Subcutaneous abdominal adipose tissue (tissue), 5 donors: ENCODE measurements at regions not wholly inside any gene's neighbourhood (a gene's known extent, or its start where the extent isn't known, plus 50 kb on each side); places are given as distances from the start of the nearest gene placed in this dataset.
A peak's percentile ranks its signal among the peaks of the same experiment; 100 is the strongest.

Experiments
- H3K27ac ChIP-seq: one replicate; pipeline ENCODE4 v1.7.0; 2013; ENCODE audit warnings: low read depth, mild to moderate bottlenecking, inconsistent platforms, low read length, moderate library complexity
- H3K27me3 ChIP-seq, 5 donors: one replicate each; pipeline ENCODE4 v1.7.0; 2013; ENCODE audit warnings: low read length in 5 of 5, inconsistent platforms in 1 of 5; ENCODE audit not compliant: control insufficient read depth in 5 of 5, insufficient read depth in 4 of 5
- H3K36me3 ChIP-seq, 5 donors: one replicate each; pipeline ENCODE4 v1.7.0; 2013; ENCODE audit warnings: low read length in 5 of 5; ENCODE audit not compliant: control insufficient read depth in 5 of 5, insufficient read depth in 5 of 5
- H3K4me1 ChIP-seq, 5 donors: one replicate each; pipeline ENCODE4 v1.7.0; 2013; ENCODE audit warnings: low read length in 5 of 5, mild to moderate bottlenecking in 3 of 5, moderate library complexity in 1 of 5; ENCODE audit not compliant: control insufficient read depth in 5 of 5, insufficient read depth in 5 of 5
- H3K4me3 ChIP-seq, 5 donors: one replicate each; pipeline ENCODE4 v1.7.0; 2013; ENCODE audit warnings: low read length in 5 of 5, low read depth in 1 of 5
- H3K9ac ChIP-seq, 5 donors: one replicate each; pipeline ENCODE4 v1.7.0; 2013; ENCODE audit warnings: low read length in 5 of 5, mild to moderate bottlenecking in 4 of 5, moderate library complexity in 3 of 5
- H3K9me3 ChIP-seq, 5 donors: one replicate each; pipeline ENCODE4 v1.7.0; 2013; ENCODE audit warnings: low read length in 5 of 5; ENCODE audit not compliant: control insufficient read depth in 5 of 5
- donor health status: healthy.
- donor health status: healthy.
- donor health status: healthy.
- donor health status: healthy.
- donor health status: healthy.

DNA sequence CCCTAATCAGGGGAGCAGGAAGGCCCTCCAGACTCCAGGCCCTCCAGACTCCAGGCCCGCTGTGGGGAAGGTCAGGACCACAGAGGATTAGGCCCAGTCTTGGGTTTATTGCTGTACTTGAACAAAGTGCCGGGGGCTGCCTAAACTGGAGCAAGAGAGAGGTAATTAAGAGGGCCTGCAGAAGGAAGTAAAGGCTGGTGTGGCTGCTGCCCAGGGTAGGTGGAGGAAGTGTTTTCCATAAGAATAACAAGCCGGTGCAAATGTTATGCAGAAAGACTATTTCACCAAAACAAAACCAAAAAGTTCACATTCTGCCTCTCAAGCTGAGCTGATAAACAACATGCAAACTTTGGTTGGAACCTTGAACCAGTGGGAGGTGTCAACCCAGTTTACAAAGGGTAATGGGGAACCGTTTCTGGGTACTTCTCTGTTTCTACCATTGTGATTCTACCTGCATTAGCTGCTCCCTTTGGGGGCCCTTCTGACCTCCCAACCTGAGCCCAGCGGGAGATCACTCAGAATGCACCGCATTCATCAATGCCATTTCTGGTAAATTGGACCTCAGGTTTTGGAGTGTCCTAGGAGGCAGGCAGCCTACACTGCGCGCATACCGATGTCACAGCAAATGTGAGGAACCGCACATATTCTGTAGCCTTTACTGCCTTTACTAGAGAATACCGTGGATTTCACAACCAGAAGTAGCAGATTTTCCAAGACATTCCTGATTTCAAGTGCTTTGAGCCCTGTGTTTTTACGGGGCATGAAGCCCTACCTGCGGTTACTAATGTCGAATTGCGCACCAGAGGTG, 59.7 kb upstream of the BCOR start:
- H3K4me1 ChIP-seq: peaks cover 0 to 40% (median 29%) of the 10 kb centered on the region in 5 donors
- no peak overlapping the region for H3K27ac ChIP-seq
- H3K9me3 ChIP-seq: no peaks in the 10 kb centered on the region
- H3K27me3 ChIP-seq: peaks cover 4 to 48% (median 13%) of the 10 kb centered on the region in 5 donors
- H3K9ac ChIP-seq: no peak overlapping the region
- no peaks in the 10 kb centered on the region for H3K36me3 ChIP-seq
- H3K4me3 ChIP-seq: peak overlapping the region in 4 of 5 donors; percentile 36 to 65 (median 56)

- Histone ChIP-seq H3K9ac (no peak overlapping the region), H3K4me1 (peaks cover 0 to 46% (median 33%) of the 10 kb centered on the region in 5 donors), H3K27ac (no peak overlapping the region), H3K9me3 (no peaks in the 10 kb centered on the region), H3K36me3 (no peaks in the 10 kb centered on the region), H3K27me3 (peaks cover 4 to 47% (median 15%) of the 10 kb centered on the region in 5 donors), H3K4me3 (no peak overlapping the region)
Observed at GRCh38 chrX:40156470-40157227, 58.9 kb upstream of the BCOR start.

GRCh38 chrX:40155589-40156469, 58.1 kb upstream of the BCOR start:
- H3K9me3 ChIP-seq: no peaks in the 10 kb centered on the region
- H3K9ac ChIP-seq: no peak overlapping the region
- peaks cover 0 to 46% (median 33%) of the 10 kb centered on the region in 5 donors for H3K4me1 ChIP-seq
- H3K27ac ChIP-seq: no peak overlapping the region
- no peaks in the 10 kb centered on the region for H3K36me3 ChIP-seq
- peaks cover 6 to 52% (median 16%) of the 10 kb centered on the region in 5 donors for H3K27me3 ChIP-seq
- peak overlapping the region in 4 of 5 donors; percentile 4 to 63 (median 48) for H3K4me3 ChIP-seq

GRCh38 chrX:40154853-40155588, 57.3 kb upstream of the BCOR start:
- no peak overlapping the region for H3K9ac ChIP-seq
- peak overlapping the region in 4 of 5 donors; percentile 48 to 63 (median 53) for H3K4me3 ChIP-seq

GRCh38 chrX:40154250-40154852, 56.6 kb upstream of the BCOR start:
- peaks cover 4 to 48% (median 35%) of the 10 kb centered on the region in 5 donors for H3K4me1 ChIP-seq
- H3K27me3 ChIP-seq: peaks cover 10 to 60% (median 19%) of the 10 kb centered on the region in 5 donors
- H3K4me3 ChIP-seq: peak overlapping the region in 4 of 5 donors; percentile 39 to 63 (median 53)
- no peak overlapping the region for H3K9ac ChIP-seq
- no peak overlapping the region for H3K27ac ChIP-seq
- H3K36me3 ChIP-seq: no peaks in the 10 kb centered on the region
- no peaks in the 10 kb centered on the region for H3K9me3 ChIP-seq

More at GRCh38 chrX:40154853-40155588, 57.3 kb upstream of the BCOR start:
- H3K27ac ChIP-seq: no peak overlapping the region
- no peaks in the 10 kb centered on the region for H3K9me3 ChIP-seq
- H3K4me1 ChIP-seq: peaks cover 0 to 46% (median 35%) of the 10 kb centered on the region in 5 donors
- peaks cover 10 to 56% (median 19%) of the 10 kb centered on the region in 5 donors for H3K27me3 ChIP-seq
- no peaks in the 10 kb centered on the region for H3K36me3 ChIP-seq

- Histone ChIP-seq H3K27me3 (peaks cover 11 to 64% (median 19%) of the 10 kb centered on the region in 5 donors), H3K9me3 (no peaks in the 10 kb centered on the region), H3K4me3 (peak overlapping the region in 4 of 5 donors; percentile 48 to 63 (median 53)), H3K9ac (peak overlapping the region in 1 of 5 donors; percentile 56), H3K4me1 (peaks cover 4 to 54% (median 35%) of the 10 kb centered on the region in 5 donors), H3K27ac (no peak overlapping the region), H3K36me3 (no peaks in the 10 kb centered on the region)
Observed at GRCh38 chrX:40153345-40154249, 55.8 kb upstream of the BCOR start.

DNA sequence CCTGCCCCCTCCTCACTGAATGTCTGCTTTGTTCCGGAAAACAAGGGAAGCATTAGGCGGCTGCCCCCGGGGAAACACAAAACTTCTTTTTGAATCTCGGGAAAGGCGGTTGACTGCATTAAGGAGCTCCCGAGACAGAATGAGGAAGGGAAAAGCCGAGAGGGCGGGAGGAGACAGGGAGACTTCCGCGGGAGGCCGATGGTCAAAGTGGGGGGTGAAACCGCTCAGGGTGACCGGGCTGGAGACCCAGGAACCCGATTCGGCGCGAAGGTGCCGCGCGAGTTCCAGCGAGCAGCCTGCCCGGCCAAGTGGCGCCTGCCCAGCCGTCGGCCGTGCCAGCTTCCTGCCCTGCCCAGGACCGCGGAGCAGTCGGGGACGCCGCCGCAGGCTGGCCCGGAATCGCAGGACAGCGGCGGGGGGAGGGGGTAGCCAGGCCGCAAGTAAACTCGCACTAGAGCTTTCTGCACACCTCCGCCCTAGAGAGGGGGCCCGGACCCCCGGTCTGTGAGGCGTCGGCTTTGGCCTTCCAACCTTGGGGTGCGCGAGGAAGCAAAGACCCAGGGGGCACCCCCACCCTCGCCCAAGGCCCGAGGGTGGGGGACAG, 55.1 kb upstream of the BCOR start:
- Histone ChIP-seq H3K27me3 (peaks cover 12 to 64% (median 19%) of the 10 kb centered on the region in 5 donors), H3K9ac (peak overlapping the region in 1 of 5 donors; percentile 30)

DNA sequence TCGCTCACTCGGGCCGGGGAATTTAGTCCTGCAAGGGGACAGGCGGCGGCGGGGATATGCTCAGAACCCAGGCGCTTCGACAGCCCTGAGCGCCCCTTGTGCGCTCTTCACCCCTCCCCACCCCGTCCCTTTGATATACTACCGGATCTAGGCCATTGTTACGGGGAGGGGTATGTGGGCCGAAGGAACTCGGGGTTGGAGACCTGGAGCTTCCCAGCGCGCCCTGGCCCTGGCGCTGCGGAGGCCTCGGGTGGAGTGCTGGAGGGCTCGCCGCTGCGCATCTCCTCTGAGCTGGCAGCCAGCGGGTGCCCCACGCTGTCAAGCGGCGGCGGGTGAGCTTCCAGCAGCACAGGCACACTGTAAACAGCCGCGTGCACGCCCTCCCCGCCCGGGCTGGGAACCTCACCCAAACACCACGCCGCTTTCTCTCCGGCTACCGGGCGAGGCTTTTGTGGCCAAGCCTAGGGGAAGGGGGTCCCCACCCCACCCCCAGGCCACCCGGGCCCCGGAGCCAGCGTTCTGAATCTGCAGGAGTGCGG, 54.5 kb upstream of the BCOR start:
- no peak overlapping the region for H3K9ac ChIP-seq

More for the DNA sequence above, 55.1 kb upstream of the BCOR start:
- Histone ChIP-seq H3K36me3 (no peaks in the 10 kb centered on the region), H3K9me3 (no peaks in the 10 kb centered on the region), H3K4me3 (peak overlapping the region in 4 of 5 donors; percentile 48 to 57 (median 52)), H3K27ac (no peak overlapping the region), H3K4me1 (peaks cover 4 to 53% (median 35%) of the 10 kb centered on the region in 5 donors)

More for the DNA sequence above, 54.5 kb upstream of the BCOR start:
- no peak overlapping the region for H3K27ac ChIP-seq
- no peaks in the 10 kb centered on the region for H3K9me3 ChIP-seq
- H3K36me3 ChIP-seq: no peaks in the 10 kb centered on the region
- H3K27me3 ChIP-seq: peaks cover 12 to 65% (median 22%) of the 10 kb centered on the region in 5 donors
- peaks cover 4 to 50% (median 35%) of the 10 kb centered on the region in 5 donors for H3K4me1 ChIP-seq
- peak overlapping the region in 2 of 5 donors; percentile 48 to 57 for H3K4me3 ChIP-seq
